Lung (tissue), 11 donors: ENCODE measurements at regions not wholly inside any gene's neighbourhood (a gene's known extent, or its start where the extent isn't known, plus 50 kb on each side); places are given as distances from the start of the nearest gene placed in this dataset.

Experiments
- ATAC-seq: fragments of 200-7000 bp; cut with Tn5 transposase; one replicate; pipeline ENCODE4 v1.9.1; 2020; ENCODE audit warnings: moderate number of reproducible peaks; ENCODE audit not compliant: insufficient read depth, low FRiP score
- DNase-seq, 3 donors: peaks; one replicate each; pipeline ENCODE4 v3.0.0-alpha.2; 2013 to 2017
- H3K27ac ChIP-seq, 2 donors: one replicate each; pipeline ENCODE4 v1.5.1; 2013; ENCODE audit warnings: mild to moderate bottlenecking in 2 of 2, moderate library complexity in 2 of 2, control low read depth in 1 of 2, inconsistent platforms in 1 of 2, low read depth in 1 of 2, low read length in 1 of 2
- H3K27me3 ChIP-seq, 3 donors: one replicate each; pipeline ENCODE4 v1.5.1; 2013; ENCODE audit warnings: low read length in 2 of 3; ENCODE audit not compliant: control insufficient read depth in 3 of 3, insufficient read depth in 3 of 3
- H3K36me3 ChIP-seq, 4 donors: one replicate each; pipeline ENCODE4 v1.5.1; 2013; ENCODE audit warnings: low read length in 4 of 4, mild to moderate bottlenecking in 1 of 4, moderate library complexity in 1 of 4; ENCODE audit not compliant: control insufficient read depth in 4 of 4, insufficient read depth in 4 of 4
- H3K4me1 ChIP-seq, 5 donors: one replicate each; pipeline ENCODE4 v1.5.1; 2013; ENCODE audit warnings: low read length in 5 of 5, mild to moderate bottlenecking in 2 of 5, moderate library complexity in 1 of 5; ENCODE audit not compliant: control insufficient read depth in 5 of 5, insufficient read depth in 5 of 5
- H3K4me3 ChIP-seq: one replicate; pipeline ENCODE4 v1.5.1; 2013; ENCODE audit warnings: mild to moderate bottlenecking, control low read depth, moderate library complexity
- H3K9ac ChIP-seq, 2 donors: one replicate each; pipeline ENCODE4 v1.5.1; 2013; ENCODE audit warnings: low read length in 2 of 2, control low read depth in 1 of 2; ENCODE audit not compliant: insufficient read depth in 1 of 2
- H3K9me3 ChIP-seq, 4 donors: one replicate each; pipeline ENCODE4 v1.5.1; 2013; ENCODE audit warnings: low read length in 3 of 4, mild to moderate bottlenecking in 1 of 4, moderate library complexity in 1 of 4; ENCODE audit not compliant: control insufficient read depth in 4 of 4, insufficient read depth in 3 of 4
- CTCF ChIP-seq: IDR thresholded peaks from 2 replicates; pipeline ENCODE4 v1.5.1; 2012; ENCODE audit warnings: mild to moderate bottlenecking; ENCODE audit errors: control extremely low read depth, extremely low read depth
- WGBS, 2 donors: extraction: QIAGEN DNeasy Blood & Tissue Kit; methylation state at CpG; one replicate each; pipeline ENCODE4 v1.1.7; 2013; 5-methylcytosine and 5-hydroxymethylcytosine counted together
- donor health status: control.
- donor health status: control.
- donor health status: Bipolar disorder and iron deficiency.
- donor health status: healthy.
- donor health status: DM: yes; HTN: yes; CAD: no.

GRCh38 chr18:8469544-8470130, 139.6 kb upstream of the RAB12 start:
- ATAC-seq (no peak), DNase-seq (peak; percentile 73 to 97 (median 94))
- Histone ChIP-seq H3K4me3 (no peak overlapping the region), H3K27me3 (no peaks in the 10 kb centered on the region), H3K4me1 (peaks cover 0 to 21% (median 6%) of the 10 kb centered on the region in 5 donors), H3K36me3 (no peaks in the 10 kb centered on the region), H3K27ac (no peak overlapping the region), H3K9ac (peak overlapping the region in 1 of 2 donors; percentile 19), H3K9me3 (no peaks in the 10 kb centered on the region)
- 63 to 71% methylated on average over 6 of the region's 6 CpGs for WGBS, 2 donors
- no peak for TF ChIP-seq CTCF

- no peak for TF ChIP-seq CTCF
- no peak overlapping the region for H3K27ac ChIP-seq
- H3K27me3 ChIP-seq = no peaks in the 10 kb centered on the region
- no peaks in the 10 kb centered on the region for H3K36me3 ChIP-seq
- H3K9me3 ChIP-seq = no peaks in the 10 kb centered on the region
- H3K4me3 ChIP-seq = no peak overlapping the region
- DNase-seq (no peak), ATAC-seq (no peak)
- peaks cover 0 to 21% (median 6%) of the 10 kb centered on the region in 5 donors for H3K4me1 ChIP-seq
- H3K9ac ChIP-seq = no peak overlapping the region
- 97% methylated on average over 6 of the region's 6 CpGs for WGBS, 2 donors
These were observed 137.9 kb upstream of the RAB12 start for GRCh38 chr18:8471372-8471771.

- no peak overlapping the region for H3K9ac ChIP-seq
- ATAC-seq (no peak), DNase-seq (no peak)
- peaks cover 0 to 3% (median 0%) of the 10 kb centered on the region in 3 donors for H3K27me3 ChIP-seq
- H3K4me1 ChIP-seq = peaks cover 0 to 7% (median 2%) of the 10 kb centered on the region in 5 donors
- H3K9me3 ChIP-seq = peaks cover 0 to 2% (median 0%) of the 10 kb centered on the region in 4 donors
- no peak overlapping the region for H3K4me3 ChIP-seq
- H3K27ac ChIP-seq = no peak overlapping the region
- no peak for TF ChIP-seq CTCF
- WGBS, 2 donors = 89 to 91% methylated on average over 3 of the region's 3 CpGs
- H3K36me3 ChIP-seq = no peaks in the 10 kb centered on the region
These were observed 134.6 kb upstream of the RAB12 start for GRCh38 chr18:8474661-8475060.

- WGBS, 2 donors = 86 to 91% methylated on average over 5 of the region's 5 CpGs
- H3K36me3 ChIP-seq = no peaks in the 10 kb centered on the region
These were observed 131.6 kb upstream of the RAB12 start for GRCh38 chr18:8477615-8478014.

More at GRCh38 chr18:8477615-8478014, 131.6 kb upstream of the RAB12 start:
- ATAC-seq = no peak
- Histone ChIP-seq H3K9ac (no peak overlapping the region), H3K4me1 (no peaks in the 10 kb centered on the region), H3K9me3 (peaks cover 0 to 2% (median 0%) of the 10 kb centered on the region in 4 donors), H3K4me3 (no peak overlapping the region), H3K27ac (no peak overlapping the region), H3K27me3 (peaks cover 0 to 3% (median 0%) of the 10 kb centered on the region in 3 donors)
- no peak for DNase-seq
- no peak for TF ChIP-seq CTCF
